GM12878 (cell line): ENCODE measurements at regions not wholly inside any gene's neighbourhood (a gene's known extent, or its start where the extent isn't known, plus 50 kb on each side); places are given as distances from the start of the nearest gene placed in this dataset.

Experiments used
- ATAC-seq: fragments of 200-7000 bp; cut with Tn5 transposase; 3 replicates; pipeline ENCODE4 v1.9.1; 2020; ENCODE audit warnings: mild to moderate bottlenecking, moderate library complexity
- BruUV-seq: library from RNA; stranded (reverse); fragments of 400-500 nt; replicated peaks from 2 replicates; lab custom pipeline; 2021; lab: Mats Ljungman, UMichigan
- CTCF ChIA-PET: fragments of 300-600 bp; sonication (Branson Sonifier 250); formaldehyde crosslinking; extraction: SDS; loops from one replicate; lab custom pipeline; 2021; ENCODE audit warnings: inconsistent platforms; lab: Yijun Ruan, JAX
- POLR2A ChIA-PET: fragments of 350-600 bp; formaldehyde crosslinking; extraction: SDS; loops from one replicate; lab custom pipeline; 2021; ENCODE audit warnings: inconsistent platforms; lab: Charles Lee
- RAD21 ChIA-PET: fragments of 300-600 bp; sonication (Branson Sonifier 250); formaldehyde crosslinking; loops from one replicate; lab custom pipeline; 2023; ENCODE audit warnings: antibody characterized with exemption; ENCODE audit not compliant: unreplicated experiment; lab: Charles Lee
- SMC1A ChIA-PET: fragments of 300-600 bp; sonication (Branson Sonifier 250); formaldehyde crosslinking; loops from one replicate; lab custom pipeline; 2023; ENCODE audit not compliant: unreplicated experiment, uncharacterized antibody; lab: Charles Lee
- DNase-seq: peaks from one replicate; pipeline ENCODE4 v3.0.0-alpha.2; 2011; ENCODE audit warnings: low read depth, low spot score
- FAIRE-seq: peaks from 3 replicates; lab custom pipeline; 2011; peaks lifted over from hg19 to GRCh38; lab: Jason Lieb, UNC
- H2AFZ ChIP-seq: 2 replicates; pipeline ENCODE4 v1.6.0; 2011; ENCODE audit warnings: low read depth, low read length, control low read depth; ENCODE audit not compliant: control insufficient read depth
- H3K27ac ChIP-seq: 2 replicates; pipeline ENCODE4 v1.5.1; 2011; ENCODE audit warnings: control low read depth; ENCODE audit not compliant: control insufficient read depth, insufficient read depth
- H3K27me3 ChIP-seq, 2 experiments: replicated peaks in 1 of 2; 2 replicates each; pipeline versions ENCODE4 v1.6.0 to v1.6.1; 2011; ENCODE audit warnings: low read length in 1 of 2; ENCODE audit not compliant: control insufficient read depth in 2 of 2, insufficient read depth in 2 of 2
- H3K36me3 ChIP-seq, 2 experiments: 2 replicates each; pipeline ENCODE4 v1.5.1; 2011; ENCODE audit warnings: low read length in 1 of 2; ENCODE audit not compliant: control insufficient read depth in 2 of 2, insufficient read depth in 2 of 2
- H3K4me1 ChIP-seq: 2 replicates; pipeline ENCODE4 v1.6.1; 2011; ENCODE audit warnings: mild to moderate bottlenecking, low read length, moderate library complexity, mixed read lengths; ENCODE audit not compliant: control insufficient read depth, insufficient read depth
- H3K4me2 ChIP-seq: 2 replicates; pipeline ENCODE4 v1.6.0; 2011; ENCODE audit warnings: control low read depth; ENCODE audit not compliant: control insufficient read depth, insufficient read depth
- H3K4me3 ChIP-seq: fragments of 200-600 bp; sonication (generic); 2 replicates; pipeline ENCODE4 v1.5.1; 2016
- H3K79me2 ChIP-seq: 2 replicates; pipeline ENCODE4 v1.6.0; 2011; ENCODE audit warnings: low read length; ENCODE audit not compliant: control insufficient read depth, insufficient read depth
- H3K9ac ChIP-seq: 2 replicates; pipeline ENCODE4 v1.8.0; 2011; ENCODE audit warnings: low read length, control low read depth, mixed read lengths; ENCODE audit not compliant: control insufficient read depth, insufficient read depth
- H3K9me3 ChIP-seq: replicated peaks from 3 replicates; pipeline ENCODE4 v1.5.1; 2011; ENCODE audit warnings: mild to moderate bottlenecking, low read length; ENCODE audit not compliant: control insufficient read depth, insufficient read depth
- H4K20me1 ChIP-seq: 2 replicates; pipeline ENCODE4 v1.6.0; 2011; ENCODE audit not compliant: control insufficient read depth, insufficient read depth
- ATF7 ChIP-seq: fragments of 450-650 bp; IDR thresholded peaks from 2 replicates; pipeline ENCODE4 v1.6.1; 2016; ENCODE audit warnings: low read depth, mild to moderate bottlenecking
- BHLHE40 ChIP-seq, 2 experiments: fragments of 450-650 bp in 1 of 2; IDR thresholded peaks; 2 replicates each; pipeline ENCODE4 v1.6.1; 2011 to 2017; ENCODE audit warnings: low read depth in 2 of 2, borderline replicate concordance in 1 of 2, improper control_type of control experiment in 1 of 2, low read length in 1 of 2, mild to moderate bottlenecking in 1 of 2
- CBFB ChIP-seq: IDR thresholded peaks from 2 replicates; pipeline ENCODE4 v1.6.1; 2016; ENCODE audit warnings: antibody characterized with exemption, low read depth
- CHD4 ChIP-seq: fragments of 200-600 bp; sonication (generic); IDR thresholded peaks from 2 replicates; pipeline ENCODE4 v1.6.1; 2016; ENCODE audit warnings: mild to moderate bottlenecking
- DPF2 ChIP-seq: fragments of 450-650 bp; IDR thresholded peaks from 2 replicates; pipeline ENCODE4 v1.6.1; 2017; ENCODE audit warnings: mild to moderate bottlenecking
- EP300 ChIP-seq, 2 experiments: fragments of 150-350 bp in 1 of 2; IDR thresholded peaks; 2 replicates each; pipeline ENCODE4 v1.6.1; 2011 to 2012; ENCODE audit warnings: low read depth in 2 of 2, low read length in 2 of 2, borderline replicate concordance in 1 of 2, improper control_type of control experiment in 1 of 2, inconsistent platforms in 1 of 2; ENCODE audit not compliant: control insufficient read depth in 1 of 2
- ESRRA ChIP-seq: IDR thresholded peaks from 2 replicates; pipeline ENCODE4 v1.6.1; 2012; ENCODE audit warnings: mild to moderate bottlenecking, low read length, improper control_type of control experiment
- FOS ChIP-seq: IDR thresholded peaks from 3 replicates; pipeline ENCODE4 v1.6.1; 2011; ENCODE audit warnings: borderline replicate concordance; ENCODE audit not compliant: insufficient read length; ENCODE audit errors: extremely low read depth
- HCFC1 ChIP-seq: fragments of 150-350 bp; IDR thresholded peaks from 2 replicates; pipeline ENCODE4 v1.6.1; 2014; ENCODE audit warnings: low read length
- HDGF ChIP-seq: fragments of 450-650 bp; IDR thresholded peaks from 2 replicates; pipeline ENCODE4 v1.6.1; 2016; ENCODE audit warnings: antibody characterized with exemption
- IKZF1 ChIP-seq: fragments of 450-650 bp; conservative IDR thresholded peaks from 2 replicates; pipeline ENCODE4 v1.6.1; 2017; ENCODE audit warnings: antibody characterized with exemption, mild to moderate bottlenecking
- IRF4 ChIP-seq: IDR thresholded peaks from 2 replicates; pipeline ENCODE4 v1.6.1; 2011; ENCODE audit warnings: low read depth, low read length
- KDM1A ChIP-seq: fragments of 200-600 bp; sonication (generic); IDR thresholded peaks from 2 replicates; pipeline ENCODE4 v1.6.1; 2016; ENCODE audit warnings: borderline replicate concordance
- MEF2B ChIP-seq: fragments of 450-650 bp; IDR thresholded peaks from 2 replicates; pipeline ENCODE4 v1.6.1; 2018; ENCODE audit warnings: mild to moderate bottlenecking, moderate library complexity; ENCODE audit not compliant: partially characterized antibody, poor library complexity, severe bottlenecking
- MXI1 ChIP-seq: fragments of 150-350 bp; IDR thresholded peaks from 2 replicates; pipeline ENCODE4 v1.6.1; 2011; ENCODE audit warnings: low read depth, mild to moderate bottlenecking, inconsistent platforms, low read length, improper control_type of control experiment
- NFYA ChIP-seq: IDR thresholded peaks from 2 replicates; pipeline ENCODE4 v1.6.1; 2011; ENCODE audit warnings: low read depth, mild to moderate bottlenecking, low read length, improper control_type of control experiment, borderline replicate concordance
- NR2C1 ChIP-seq: fragments of 450-650 bp; IDR thresholded peaks from 2 replicates; pipeline ENCODE4 v1.6.1; 2017; ENCODE audit warnings: antibody characterized with exemption, mild to moderate bottlenecking, moderate library complexity
- POLR2AphosphoS2 ChIP-seq: IDR thresholded peaks from 2 replicates; pipeline ENCODE4 v1.6.1; 2011; ENCODE audit warnings: low read depth, mild to moderate bottlenecking, low read length, improper control_type of control experiment, moderate library complexity
- RAD51 ChIP-seq: fragments of 450-650 bp; IDR thresholded peaks from 2 replicates; pipeline ENCODE4 v1.6.1; 2016; ENCODE audit warnings: moderate library complexity, mild to moderate bottlenecking, inconsistent platforms
- RB1 ChIP-seq: fragments of 450-650 bp; formaldehyde crosslinking; IDR thresholded peaks from 2 replicates; pipeline ENCODE4 v1.6.1; 2017; ENCODE audit warnings: mild to moderate bottlenecking, borderline replicate concordance
- RUNX3 ChIP-seq: IDR thresholded peaks from 2 replicates; pipeline ENCODE4 v1.6.1; 2012; ENCODE audit warnings: low read length, inconsistent platforms
- USF1 ChIP-seq: IDR thresholded peaks from 2 replicates; pipeline ENCODE4 v1.6.1; 2011; ENCODE audit warnings: borderline replicate concordance, low read depth, mild to moderate bottlenecking, moderate library complexity, mixed read lengths, low read length; ENCODE audit not compliant: insufficient read depth; ENCODE audit errors: extremely low read length
- ZZZ3 ChIP-seq: IDR thresholded peaks from 2 replicates; pipeline ENCODE4 v1.6.1; 2011; ENCODE audit warnings: low read depth; ENCODE audit not compliant: control insufficient read depth, insufficient read length
- WGBS: methylation state at CpG from one replicate; pipeline ENCODE4 v1.1.6; 2016; ENCODE audit warnings: low lambda C conversion rate; ENCODE audit not compliant: insufficient replicate concordance, insufficient coverage; ENCODE audit errors: missing lambda C conversion rate; 5-methylcytosine and 5-hydroxymethylcytosine counted together
- in situ Hi-C: fragments of 300-500 bp; cut with MboI; formaldehyde crosslinking; loops from 9 replicates; pipeline ENCODE4 v1.14.3; 2018; ENCODE audit warnings: mixed read lengths
- intact Hi-C: fragments of 100-400 bp; cut with micrococcal nuclease; formaldehyde crosslinking; loops from one replicate; pipeline ENCODE4 v1.14.2; 2022; ENCODE audit not compliant: unreplicated experiment
- TF ChIP-seq, protein P1 (sequence below): fragments of 450-650 bp; formaldehyde crosslinking; IDR thresholded peaks from 2 replicates; pipeline ENCODE4 v1.5.0; 2022; ENCODE audit warnings: mild to moderate bottlenecking, missing genetic modification characterization

DNA sequence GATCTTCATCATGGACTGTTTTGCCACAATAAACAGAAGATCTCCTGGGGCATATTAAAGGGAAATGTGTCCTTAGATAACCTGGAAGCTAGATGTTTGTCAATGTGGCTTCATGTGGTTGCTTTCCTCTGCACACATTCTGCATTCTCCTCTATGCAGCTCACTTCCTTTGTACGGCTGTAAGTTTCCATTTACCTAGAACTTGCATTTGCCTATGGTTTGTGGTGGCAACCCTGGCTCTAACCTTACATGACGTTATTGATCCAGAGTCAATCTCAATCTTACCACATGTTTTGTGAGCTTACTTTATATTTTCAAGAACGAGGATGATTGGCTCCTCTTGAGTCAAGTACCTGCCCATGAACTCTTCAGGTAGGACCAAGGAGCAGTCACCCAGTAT is 863.1 kb downstream of the MAFB start:
- H3K4me1 ChIP-seq: peaks cover 36% of the 10 kb centered on the region
- H3K27me3 ChIP-seq: no peaks in the 10 kb centered on the region
- no peak overlapping the region for H3K27ac ChIP-seq
- no peaks in the 10 kb centered on the region for H3K79me2 ChIP-seq
- H3K4me2 ChIP-seq: peak overlapping the region; percentile 57
- no peak overlapping the region for H3K9ac ChIP-seq
- intact Hi-C loops: loop anchor here (5.0 kb wide), 1 partner anchor 46 kb away; no protein-coding TSS in a partner anchor
- ChIA-PET RAD21 (interaction anchor here (0.9 to 1.5 kb wide), 5 partner anchors 13 to 74 kb away, joined by 3 to 6 read pairs (median 5); no protein-coding TSS in a partner anchor), CTCF (interaction anchor here (1.5 to 7.9 kb wide), 3 partner anchors 19 to 74 kb away, joined by 4 to 123 read pairs (median 4); no protein-coding TSS in a partner anchor), POLR2A (no interaction called here), SMC1A (interaction anchor here (0.7 to 8.5 kb wide), 10 partner anchors 9 to 557 kb away, joined by 3 to 67 read pairs (median 4); no protein-coding TSS in a partner anchor)
- no peak overlapping the region for H3K4me3 ChIP-seq
- in situ Hi-C loops: no loop called here
- 0% methylated on average over 3 of the region's 3 CpGs for WGBS
- H2AFZ ChIP-seq: no peak overlapping the region; the same call in 1 of the 2 replicates
- no peaks in the 10 kb centered on the region for H4K20me1 ChIP-seq
- no peaks in the 10 kb centered on the region for H3K36me3 ChIP-seq
- DNase-seq (peak; percentile 62), ATAC-seq (peak; percentile 62), FAIRE-seq (no peak)
- no peaks in the 10 kb centered on the region for H3K9me3 ChIP-seq
- no TSS peak for BruUV-seq
- TF ChIP-seq RB1 (no peak), ESRRA (no peak), NR2C1 (no peak), RUNX3 (peak; percentile 71), USF1 (no peak), FOS (no peak), BHLHE40 (IDR thresholded peaks at IDR 0.05; ENCODE audit: borderline replicate concordance in 1 of 2, low read depth in 2 of 2, low read length in 1 of 2) (no peak), POLR2AphosphoS2 (no peak), ATF7 (peak; percentile 77), ZZZ3 (no peak), MEF2B (no peak), IKZF1 (peak; percentile 36; the same call in 1 of the 2 replicates), IRF4 (no peak), CBFB (no peak), CHD4 (no peak), HCFC1 (no peak), EP300 (IDR thresholded peaks at IDR 0.05; ENCODE audit: borderline replicate concordance in 1 of 2, control insufficient read depth in 1 of 2, low read depth in 2 of 2, low read length in 2 of 2) (no peak), KDM1A (no peak), MXI1 (no peak), DPF2 (no peak), NFYA (no peak), RAD51 (no peak), HDGF (no peak)
- TF ChIP-seq, protein P1, sequence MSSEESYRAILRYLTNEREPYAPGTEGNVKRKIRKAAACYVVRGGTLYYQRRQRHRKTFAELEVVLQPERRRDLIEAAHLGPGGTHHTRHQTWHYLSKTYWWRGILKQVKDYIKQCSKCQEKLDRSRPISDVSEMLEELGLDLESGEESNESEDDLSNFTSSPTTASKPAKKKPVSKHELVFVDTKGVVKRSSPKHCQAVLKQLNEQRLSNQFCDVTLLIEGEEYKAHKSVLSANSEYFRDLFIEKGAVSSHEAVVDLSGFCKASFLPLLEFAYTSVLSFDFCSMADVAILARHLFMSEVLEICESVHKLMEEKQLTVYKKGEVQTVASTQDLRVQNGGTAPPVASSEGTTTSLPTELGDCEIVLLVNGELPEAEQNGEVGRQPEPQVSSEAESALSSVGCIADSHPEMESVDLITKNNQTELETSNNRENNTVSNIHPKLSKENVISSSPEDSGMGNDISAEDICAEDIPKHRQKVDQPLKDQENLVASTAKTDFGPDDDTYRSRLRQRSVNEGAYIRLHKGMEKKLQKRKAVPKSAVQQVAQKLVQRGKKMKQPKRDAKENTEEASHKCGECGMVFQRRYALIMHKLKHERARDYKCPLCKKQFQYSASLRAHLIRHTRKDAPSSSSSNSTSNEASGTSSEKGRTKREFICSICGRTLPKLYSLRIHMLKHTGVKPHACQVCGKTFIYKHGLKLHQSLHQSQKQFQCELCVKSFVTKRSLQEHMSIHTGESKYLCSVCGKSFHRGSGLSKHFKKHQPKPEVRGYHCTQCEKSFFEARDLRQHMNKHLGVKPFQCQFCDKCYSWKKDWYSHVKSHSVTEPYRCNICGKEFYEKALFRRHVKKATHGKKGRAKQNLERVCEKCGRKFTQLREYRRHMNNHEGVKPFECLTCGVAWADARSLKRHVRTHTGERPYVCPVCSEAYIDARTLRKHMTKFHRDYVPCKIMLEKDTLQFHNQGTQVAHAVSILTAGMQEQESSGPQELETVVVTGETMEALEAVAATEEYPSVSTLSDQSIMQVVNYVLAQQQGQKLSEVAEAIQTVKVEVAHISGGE (CRISPR knock-in tag): no peak
